DND-41 (cell line): ENCODE measurements at regions not wholly inside any gene's neighbourhood (a gene's known extent, or its start where the extent isn't known, plus 50 kb on each side); places are given as distances from the start of the nearest gene placed in this dataset.

ENCODE experiments used
- ATAC-seq: fragments of 200-7000 bp; cut with Tn5 transposase; 3 replicates; pipeline ENCODE4 v1.9.1; 2021; ENCODE audit warnings: low read depth; ENCODE audit not compliant: insufficient read depth
- DNase-seq: peaks from one replicate; pipeline ENCODE4 v3.0.0-alpha.2; 2020
- H2AFZ ChIP-seq: 2 replicates; pipeline ENCODE4 v1.6.0; 2012; ENCODE audit warnings: low read depth, low read length
- H3K27ac ChIP-seq: 2 replicates; pipeline ENCODE4 v1.5.1; 2012; ENCODE audit warnings: low read length, inconsistent platforms
- H3K27me3 ChIP-seq: fragments of 200-600 bp; sonication (generic); 2 replicates; pipeline ENCODE4 v1.6.0; 2012; ENCODE audit warnings: low read length, mild to moderate bottlenecking, inconsistent platforms; ENCODE audit not compliant: insufficient read depth, poor library complexity
- H3K36me3 ChIP-seq: 2 replicates; pipeline ENCODE4 v1.5.1; 2012; ENCODE audit warnings: low read length, inconsistent platforms; ENCODE audit not compliant: insufficient read depth
- H3K4me1 ChIP-seq: 2 replicates; pipeline ENCODE4 v1.5.1; 2012; ENCODE audit warnings: mild to moderate bottlenecking, low read length; ENCODE audit not compliant: insufficient read depth
- H3K4me2 ChIP-seq: 2 replicates; pipeline ENCODE4 v1.6.0; 2012; ENCODE audit warnings: mild to moderate bottlenecking, moderate library complexity, low read length, inconsistent platforms; ENCODE audit not compliant: insufficient read depth
- H3K4me3 ChIP-seq, 2 experiments: fragments of 200-600 bp in 1 of 2; shearing (Covaris generic) in 1 of 2; 2 replicates each; pipeline ENCODE4 v1.5.1; 2012 to 2016; ENCODE audit warnings: inconsistent platforms in 2 of 2, low read length in 2 of 2, mild to moderate bottlenecking in 2 of 2, low read depth in 1 of 2, moderate library complexity in 1 of 2
- H3K79me2 ChIP-seq: 2 replicates; pipeline ENCODE4 v1.6.0; 2012; ENCODE audit warnings: low read length, inconsistent platforms; ENCODE audit not compliant: insufficient read depth
- H3K9ac ChIP-seq: 2 replicates; pipeline ENCODE4 v1.6.0; 2012; ENCODE audit warnings: low read depth, mild to moderate bottlenecking, inconsistent platforms, low read length, moderate library complexity
- H3K9me3 ChIP-seq: 2 replicates; pipeline ENCODE4 v1.5.1; 2012; ENCODE audit warnings: low read length, moderate library complexity, mild to moderate bottlenecking, inconsistent platforms; ENCODE audit not compliant: insufficient read depth, severe bottlenecking
- H4K20me1 ChIP-seq: 2 replicates; pipeline ENCODE4 v1.6.0; 2012; ENCODE audit warnings: low read length; ENCODE audit not compliant: insufficient read depth
- EZH2 ChIP-seq: IDR thresholded peaks from 3 replicates; pipeline ENCODE4 v1.6.1; 2012; ENCODE audit warnings: borderline replicate concordance, low read depth, mild to moderate bottlenecking, moderate library complexity, low read length, inconsistent platforms; ENCODE audit not compliant: severe bottlenecking
- TF ChIP-seq, protein P1 (sequence below): IDR thresholded peaks from 2 replicates; pipeline ENCODE4 v1.5.1; 2012; ENCODE audit warnings: borderline replicate concordance, low read length, moderate library complexity, mild to moderate bottlenecking; ENCODE audit not compliant: poor library complexity, severe bottlenecking; ENCODE audit errors: extremely low read depth

DNA sequence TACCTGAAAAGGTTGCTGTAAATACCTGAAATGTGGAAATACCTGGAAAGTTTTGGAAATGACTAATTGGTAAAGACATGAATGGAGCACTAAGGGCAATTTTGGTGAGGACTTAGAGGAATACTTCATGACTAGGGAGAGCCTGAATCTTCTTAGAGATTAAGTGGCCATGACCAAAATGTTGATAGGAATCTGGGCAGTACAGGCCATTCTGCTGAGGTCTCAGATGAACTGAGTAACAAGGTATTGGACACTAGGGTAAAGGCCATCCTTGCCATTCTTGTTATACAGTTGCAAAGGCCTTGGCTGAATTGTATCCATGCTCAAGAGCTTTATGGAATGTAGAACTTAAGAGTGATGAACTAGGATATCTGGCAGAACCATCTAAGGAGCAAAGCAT is 742.9 kb upstream of the RAB6C start:
- H3K79me2 ChIP-seq: no peaks in the 10 kb centered on the region
- H3K27me3 ChIP-seq: no peaks in the 10 kb centered on the region
- no peak overlapping the region for H3K4me2 ChIP-seq
- H3K27ac ChIP-seq: no peak overlapping the region
- no peak overlapping the region for H3K4me3 ChIP-seq
- ATAC-seq: no peak
- no peak overlapping the region for H3K9ac ChIP-seq
- H3K4me1 ChIP-seq: no peaks in the 10 kb centered on the region
- DNase-seq: no peak
- TF ChIP-seq EZH2: no peak
- TF ChIP-seq, protein P1, sequence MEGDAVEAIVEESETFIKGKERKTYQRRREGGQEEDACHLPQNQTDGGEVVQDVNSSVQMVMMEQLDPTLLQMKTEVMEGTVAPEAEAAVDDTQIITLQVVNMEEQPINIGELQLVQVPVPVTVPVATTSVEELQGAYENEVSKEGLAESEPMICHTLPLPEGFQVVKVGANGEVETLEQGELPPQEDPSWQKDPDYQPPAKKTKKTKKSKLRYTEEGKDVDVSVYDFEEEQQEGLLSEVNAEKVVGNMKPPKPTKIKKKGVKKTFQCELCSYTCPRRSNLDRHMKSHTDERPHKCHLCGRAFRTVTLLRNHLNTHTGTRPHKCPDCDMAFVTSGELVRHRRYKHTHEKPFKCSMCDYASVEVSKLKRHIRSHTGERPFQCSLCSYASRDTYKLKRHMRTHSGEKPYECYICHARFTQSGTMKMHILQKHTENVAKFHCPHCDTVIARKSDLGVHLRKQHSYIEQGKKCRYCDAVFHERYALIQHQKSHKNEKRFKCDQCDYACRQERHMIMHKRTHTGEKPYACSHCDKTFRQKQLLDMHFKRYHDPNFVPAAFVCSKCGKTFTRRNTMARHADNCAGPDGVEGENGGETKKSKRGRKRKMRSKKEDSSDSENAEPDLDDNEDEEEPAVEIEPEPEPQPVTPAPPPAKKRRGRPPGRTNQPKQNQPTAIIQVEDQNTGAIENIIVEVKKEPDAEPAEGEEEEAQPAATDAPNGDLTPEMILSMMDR: no peak
- no peaks in the 10 kb centered on the region for H4K20me1 ChIP-seq
- H3K36me3 ChIP-seq: no peaks in the 10 kb centered on the region
- H3K9me3 ChIP-seq: no peaks in the 10 kb centered on the region
- H2AFZ ChIP-seq: no peak overlapping the region

DNA sequence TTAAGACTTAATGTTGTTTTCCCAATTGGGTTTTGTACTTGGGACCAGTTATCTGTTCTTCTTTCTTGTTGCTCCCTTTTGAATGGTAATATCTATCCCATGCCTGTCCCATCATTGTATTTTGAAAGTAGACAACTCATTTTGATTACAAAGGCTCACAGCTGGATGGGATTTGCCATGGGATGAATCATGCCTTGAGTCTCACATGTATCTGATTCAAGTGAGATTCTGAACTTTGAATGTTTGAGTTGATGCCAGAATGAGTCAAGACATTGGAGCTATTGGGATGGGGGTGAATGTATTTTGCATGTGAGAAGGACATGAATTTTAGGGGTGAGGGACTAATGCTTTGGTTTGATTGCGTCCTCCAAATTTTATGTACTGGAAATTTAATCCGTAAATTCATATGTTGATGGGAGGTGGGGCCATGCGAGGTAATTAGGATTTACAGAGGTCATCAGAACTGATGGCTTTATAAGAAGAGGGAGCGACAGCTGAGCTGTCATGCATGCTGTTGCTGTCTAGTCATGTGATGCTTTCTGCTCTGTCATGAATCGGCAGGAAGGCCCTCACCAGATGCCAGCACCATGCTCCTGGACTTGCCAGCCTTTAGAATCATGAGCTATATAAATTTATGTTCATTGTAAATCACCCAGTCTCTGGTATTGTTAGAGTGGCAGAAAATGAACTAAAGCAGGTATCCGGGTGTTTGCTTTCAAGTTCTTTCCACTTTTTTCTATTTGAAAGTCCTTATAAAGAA is 741.3 kb upstream of the RAB6C start:
- H2AFZ ChIP-seq: no peak overlapping the region
- H4K20me1 ChIP-seq: no peaks in the 10 kb centered on the region; the same call in 1 of the 2 replicates
- no peaks in the 10 kb centered on the region for H3K36me3 ChIP-seq
- H3K27ac ChIP-seq: no peak overlapping the region
- H3K27me3 ChIP-seq: no peaks in the 10 kb centered on the region
- no peak for ATAC-seq
- H3K9me3 ChIP-seq: no peaks in the 10 kb centered on the region
- H3K4me1 ChIP-seq: no peaks in the 10 kb centered on the region
- no peak overlapping the region for H3K4me3 ChIP-seq
- H3K9ac ChIP-seq: no peak overlapping the region
- no peak for TF ChIP-seq EZH2
- TF ChIP-seq, protein P1: no peak
- H3K4me2 ChIP-seq: no peak overlapping the region
- no peaks in the 10 kb centered on the region for H3K79me2 ChIP-seq
- no peak for DNase-seq

DNA sequence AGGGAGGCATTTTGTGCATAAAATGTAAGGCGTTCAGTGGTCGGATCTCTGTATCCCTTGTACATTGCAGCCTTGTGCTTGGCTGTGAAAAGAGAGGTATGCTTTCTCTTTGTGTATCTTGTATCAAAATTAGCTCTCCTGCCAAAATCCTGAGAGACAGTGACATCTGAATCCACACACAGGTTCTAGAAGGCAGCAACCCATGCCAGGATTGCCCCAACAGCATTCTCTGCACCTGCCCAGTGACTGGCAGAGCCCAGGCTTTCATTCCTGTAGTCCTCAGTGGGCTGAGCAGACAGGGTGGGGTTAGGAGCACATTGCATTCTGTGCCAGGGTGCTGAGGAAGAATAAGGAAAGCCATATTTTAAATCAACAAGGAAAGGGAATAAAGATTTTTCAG is 740.3 kb upstream of the RAB6C start:
- Histone ChIP-seq H3K9me3 (no peaks in the 10 kb centered on the region), H3K79me2 (no peaks in the 10 kb centered on the region), H2AFZ (no peak overlapping the region), H3K9ac (no peak overlapping the region), H3K4me2 (no peak overlapping the region), H4K20me1 (no peaks in the 10 kb centered on the region; the same call in 1 of the 2 replicates), H3K4me1 (no peaks in the 10 kb centered on the region), H3K27me3 (no peaks in the 10 kb centered on the region), H3K4me3 (no peak overlapping the region), H3K27ac (no peak overlapping the region), H3K36me3 (no peaks in the 10 kb centered on the region)
- TF ChIP-seq, protein P1: no peak
- TF ChIP-seq EZH2: no peak
- no peak for DNase-seq
- no peak for ATAC-seq

DNA sequence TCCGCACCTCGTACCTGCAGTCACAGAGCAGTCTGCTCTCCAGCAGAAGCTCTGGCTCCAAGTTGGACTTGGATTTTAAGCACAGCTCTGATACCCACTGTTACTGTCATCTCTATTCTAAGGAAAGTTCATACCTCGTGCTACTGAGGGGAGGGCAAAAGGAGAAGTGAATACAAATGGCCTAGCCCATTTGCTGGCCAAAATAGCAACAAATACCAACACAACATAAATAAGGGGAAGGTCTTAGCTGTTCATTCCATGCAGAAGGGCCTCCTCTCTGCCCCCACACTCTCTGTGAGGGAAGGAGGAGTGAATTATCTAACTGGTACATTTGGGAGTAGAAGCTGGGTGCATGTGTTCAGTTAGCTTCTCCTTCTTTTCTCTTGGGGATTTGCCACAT is 739.4 kb upstream of the RAB6C start:
- no peaks in the 10 kb centered on the region; the same call in 1 of the 2 replicates for H4K20me1 ChIP-seq
- TF ChIP-seq EZH2: no peak
- TF ChIP-seq, protein P1: no peak
- ATAC-seq (no peak), DNase-seq (no peak)
- no peak overlapping the region for H3K4me3 ChIP-seq
- H3K4me1 ChIP-seq: no peaks in the 10 kb centered on the region
- no peaks in the 10 kb centered on the region for H3K79me2 ChIP-seq
- H3K9me3 ChIP-seq: no peaks in the 10 kb centered on the region
- H3K27me3 ChIP-seq: no peaks in the 10 kb centered on the region
- H3K27ac ChIP-seq: no peak overlapping the region
- H2AFZ ChIP-seq: no peak overlapping the region
- no peak overlapping the region for H3K9ac ChIP-seq
- H3K36me3 ChIP-seq: no peaks in the 10 kb centered on the region
- H3K4me2 ChIP-seq: no peak overlapping the region
